Activated T-helper 1 cell treated with anti-CD3 and anti-CD28 coated beads, Interleukin-12 subunit alpha, Interleukin-12 subunit beta, Interleukin-2, Interleukin-4 antibody, amounts not matched to agents 30 ng/mL and 10 ng/mL and 1 ng/mL, durations not matched to agents 14 hours and 24 hours and 36 hours (primary cell): ENCODE measurements at regions not wholly inside any gene's neighbourhood (a gene's known extent, or its start where the extent isn't known, plus 50 kb on each side); places are given as distances from the start of the nearest gene placed in this dataset.

Experiments
- DNase-seq: peaks from one replicate; pipeline ENCODE4 v3.0.0; 2021; ENCODE audit warnings: low spot score
- H3K27ac Mint-ChIP-seq: one replicate; pipeline ENCODE4 v1.8.0; 2021; ENCODE audit warnings: mild to moderate bottlenecking, mixed read lengths
- H3K27me3 Mint-ChIP-seq: one replicate; pipeline ENCODE4 v1.8.0; 2022; ENCODE audit warnings: mild to moderate bottlenecking, moderate library complexity, mixed read lengths; ENCODE audit not compliant: insufficient read depth
- H3K36me3 Mint-ChIP-seq: one replicate; pipeline ENCODE4 v1.8.0; 2021; ENCODE audit warnings: low read depth, mixed read lengths
- H3K4me1 Mint-ChIP-seq: one replicate; pipeline ENCODE4 v1.8.0; 2021; ENCODE audit warnings: low read depth, mixed read lengths
- H3K4me3 Mint-ChIP-seq: one replicate; pipeline ENCODE4 v1.8.0; 2021; ENCODE audit warnings: mild to moderate bottlenecking, moderate library complexity, mixed read lengths
- H3K9me3 Mint-ChIP-seq: one replicate; pipeline ENCODE4 v1.8.0; 2021; ENCODE audit warnings: mixed read lengths
- intact Hi-C: fragments of 100-400 bp; cut with micrococcal nuclease; formaldehyde crosslinking; loops from one replicate; pipeline ENCODE4 v1.15.1; 2024

GRCh38 chr17:36793976-36794375 lies 143.3 kb upstream of the LHX1 start:
- intact Hi-C loops: no loop called here
- Mint-ChIP-seq H3K27me3 (peaks cover 11% of the 10 kb centered on the region), H3K36me3 (no peaks in the 10 kb centered on the region), H3K4me3 (no peak overlapping the region), H3K27ac (no peak overlapping the region), H3K9me3 (no peaks in the 10 kb centered on the region), H3K4me1 (no peaks in the 10 kb centered on the region)
- DNase-seq: no peak

- intact Hi-C loops: loop anchor here (5.0 kb wide), 1 partner anchor 130 kb away; the partner anchor contains the start of gene LHX1
- no peak overlapping the region for H3K4me3 Mint-ChIP-seq
- H3K9me3 Mint-ChIP-seq: no peaks in the 10 kb centered on the region
- no peaks in the 10 kb centered on the region for H3K4me1 Mint-ChIP-seq
- H3K27ac Mint-ChIP-seq: no peak overlapping the region
- no peaks in the 10 kb centered on the region for H3K36me3 Mint-ChIP-seq
- H3K27me3 Mint-ChIP-seq: peaks cover 56% of the 10 kb centered on the region
- no peak for DNase-seq
These were observed 129.6 kb upstream of the LHX1 start for GRCh38 chr17:36807496-36808179.

DNA sequence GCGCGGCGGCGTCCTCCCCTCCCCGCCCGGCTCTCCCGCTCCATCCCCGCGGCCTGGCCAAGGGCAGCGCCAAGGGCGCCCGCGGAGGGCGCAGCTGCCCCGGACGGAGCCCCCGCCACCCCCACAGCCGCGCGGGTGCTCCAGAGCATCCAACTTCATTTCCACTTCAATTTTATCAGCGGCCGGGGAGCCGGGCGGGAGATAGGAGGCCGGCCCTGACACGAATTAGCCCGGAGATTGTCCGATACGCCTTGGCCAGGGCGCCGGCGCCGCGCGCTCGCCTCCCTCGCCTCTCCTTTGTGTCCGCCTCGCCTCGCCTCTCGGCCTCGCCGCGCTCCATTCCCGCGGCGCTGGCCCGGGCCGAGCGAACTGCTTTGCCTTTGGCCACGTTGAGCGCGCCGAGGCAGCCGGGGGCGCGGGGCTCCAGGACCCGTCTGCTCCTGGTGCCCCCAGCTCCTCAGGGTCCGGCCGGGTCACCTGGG lies 129.1 kb upstream of the LHX1 start:
- H3K27me3 Mint-ChIP-seq: peaks cover 54% of the 10 kb centered on the region
- intact Hi-C loops: loop anchor here (5.0 kb wide), 1 partner anchor 129 kb away; the partner anchor contains the start of gene LHX1
- no peaks in the 10 kb centered on the region for H3K9me3 Mint-ChIP-seq
- no peak for DNase-seq
- H3K36me3 Mint-ChIP-seq: no peaks in the 10 kb centered on the region
- H3K27ac Mint-ChIP-seq: no peak overlapping the region
- H3K4me3 Mint-ChIP-seq: no peak overlapping the region
- no peaks in the 10 kb centered on the region for H3K4me1 Mint-ChIP-seq

- Mint-ChIP-seq H3K4me3 (no peak overlapping the region), H3K27ac (no peak overlapping the region), H3K4me1 (no peaks in the 10 kb centered on the region), H3K36me3 (no peaks in the 10 kb centered on the region), H3K27me3 (peaks cover 52% of the 10 kb centered on the region), H3K9me3 (no peaks in the 10 kb centered on the region)
- DNase-seq: no peak
- intact Hi-C loops: no loop called here
These were observed 124.5 kb upstream of the LHX1 start for GRCh38 chr17:36812762-36813161.

- no peaks in the 10 kb centered on the region for H3K9me3 Mint-ChIP-seq
- DNase-seq: no peak
- H3K4me3 Mint-ChIP-seq: no peak overlapping the region
- H3K36me3 Mint-ChIP-seq: no peaks in the 10 kb centered on the region
- no peak overlapping the region for H3K27ac Mint-ChIP-seq
- no peaks in the 10 kb centered on the region for H3K4me1 Mint-ChIP-seq
- intact Hi-C loops: no loop called here
- H3K27me3 Mint-ChIP-seq: peaks cover 52% of the 10 kb centered on the region
These were observed 123.9 kb upstream of the LHX1 start for GRCh38 chr17:36813357-36813756.

DNA sequence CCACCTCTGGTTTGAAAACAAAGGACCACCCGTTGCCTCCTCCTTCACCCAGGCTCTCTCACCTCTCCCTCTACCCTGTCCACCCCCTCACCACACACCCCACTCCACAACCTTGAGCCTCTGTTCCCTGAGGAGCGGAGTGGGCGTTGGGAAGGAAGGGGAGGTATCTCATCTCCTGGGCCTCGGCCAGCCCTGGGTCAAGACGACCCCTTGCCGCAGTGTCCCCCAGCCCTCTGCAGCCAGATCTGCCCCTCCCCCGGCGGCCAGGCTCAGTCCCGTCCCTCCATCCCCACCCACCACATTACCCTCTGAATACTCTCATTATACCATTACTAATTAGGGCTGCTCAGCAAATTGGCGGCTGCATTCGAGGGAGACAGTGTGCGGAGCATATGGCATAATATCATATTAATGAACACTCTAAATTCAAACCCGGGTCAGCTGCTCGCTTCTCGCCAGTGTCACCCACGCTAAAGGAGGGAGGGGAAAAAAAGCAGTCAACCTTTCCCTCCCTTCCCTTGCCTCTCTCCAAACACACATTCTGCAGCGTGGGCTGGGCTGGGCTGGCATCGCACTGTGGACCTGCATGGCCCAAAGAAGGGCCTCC lies 123.2 kb upstream of the LHX1 start:
- no peak for DNase-seq
- H3K36me3 Mint-ChIP-seq: no peaks in the 10 kb centered on the region
- no peaks in the 10 kb centered on the region for H3K4me1 Mint-ChIP-seq
- no peaks in the 10 kb centered on the region for H3K9me3 Mint-ChIP-seq
- H3K4me3 Mint-ChIP-seq: no peak overlapping the region
- H3K27ac Mint-ChIP-seq: no peak overlapping the region
- H3K27me3 Mint-ChIP-seq: peaks cover 48% of the 10 kb centered on the region
- intact Hi-C loops: no loop called here

DNA sequence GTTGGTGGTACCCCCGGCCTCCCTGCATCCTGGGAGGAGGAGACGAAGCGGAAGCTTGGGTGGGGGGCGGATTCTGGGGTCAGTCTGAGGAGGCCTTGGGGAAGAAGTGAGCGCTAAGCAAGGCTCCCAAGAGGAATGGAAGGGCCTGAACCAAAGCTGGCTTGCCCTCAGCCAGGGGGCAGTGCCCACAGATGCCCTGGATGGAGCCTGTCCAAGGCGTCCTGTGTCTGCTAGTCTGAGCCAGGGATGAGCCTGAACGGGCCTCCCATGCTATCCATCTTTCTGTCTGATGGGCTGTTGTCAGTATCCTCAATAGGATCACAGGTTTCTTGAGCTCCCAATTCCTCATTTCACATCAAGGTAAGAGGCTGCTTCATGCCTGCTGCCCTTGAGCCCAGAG lies 122.3 kb upstream of the LHX1 start:
- DNase-seq: no peak
- Mint-ChIP-seq H3K4me1 (no peaks in the 10 kb centered on the region), H3K4me3 (no peak overlapping the region), H3K36me3 (no peaks in the 10 kb centered on the region), H3K9me3 (no peaks in the 10 kb centered on the region), H3K27ac (no peak overlapping the region), H3K27me3 (peaks cover 39% of the 10 kb centered on the region)
- intact Hi-C loops: no loop called here

DNA sequence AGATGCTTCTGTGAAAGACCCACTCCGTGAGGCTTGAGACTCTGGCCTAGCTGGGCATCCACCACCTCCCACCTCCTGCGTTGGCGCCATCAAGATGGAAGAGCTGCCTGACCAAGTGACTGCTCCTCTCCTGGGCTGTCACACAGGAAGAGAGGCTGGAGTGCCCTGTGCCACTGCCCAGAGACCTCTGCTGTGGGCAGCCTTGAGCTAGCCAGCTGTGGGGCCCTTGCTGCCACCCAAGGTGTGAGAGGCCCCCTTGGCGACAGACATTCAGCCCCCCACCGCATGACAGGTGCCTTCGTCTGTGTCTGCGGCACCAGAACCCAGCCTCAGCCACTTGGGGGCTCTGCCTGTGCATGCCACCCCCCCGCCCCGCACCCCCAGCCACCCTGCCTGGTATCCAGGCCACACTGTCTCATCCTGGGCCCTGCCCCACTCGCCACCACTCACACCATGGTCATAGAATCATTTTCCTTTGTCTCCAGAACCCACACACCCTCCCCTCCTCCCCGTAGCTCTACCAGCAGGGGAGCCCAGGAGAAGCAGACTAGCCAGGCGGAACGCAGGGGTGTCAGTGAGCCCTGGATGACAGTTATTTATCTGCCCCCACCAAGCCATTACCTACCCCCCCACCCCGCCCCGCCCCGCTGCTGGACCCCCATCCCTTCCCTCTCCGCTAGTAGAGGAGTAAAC lies 120.9 kb upstream of the LHX1 start:
- intact Hi-C loops: no loop called here
- Mint-ChIP-seq H3K4me3 (no peak overlapping the region), H3K27me3 (peaks cover 37% of the 10 kb centered on the region), H3K36me3 (no peaks in the 10 kb centered on the region), H3K27ac (no peak overlapping the region), H3K9me3 (no peaks in the 10 kb centered on the region), H3K4me1 (no peaks in the 10 kb centered on the region)
- no peak for DNase-seq

DNA sequence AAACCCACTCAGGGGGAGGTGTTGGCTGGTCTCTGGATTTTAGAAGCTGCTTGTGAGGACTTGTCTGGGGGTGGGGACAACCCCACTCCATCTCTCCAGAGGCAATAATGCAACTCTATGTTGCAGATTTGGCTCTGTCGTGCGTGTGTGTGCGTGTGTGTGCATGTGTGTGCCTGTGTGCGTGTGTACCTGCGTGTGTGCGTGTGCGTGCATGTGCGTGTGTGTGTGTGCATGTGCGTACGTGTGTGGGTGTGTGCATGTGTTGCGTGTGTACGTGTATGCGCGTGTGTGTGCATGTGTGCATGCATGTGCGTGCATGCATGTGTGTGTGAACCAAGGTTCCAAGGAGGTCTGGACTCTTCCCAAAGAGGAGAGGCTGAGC lies 120.4 kb upstream of the LHX1 start:
- H3K27ac Mint-ChIP-seq: no peak overlapping the region
- no peaks in the 10 kb centered on the region for H3K9me3 Mint-ChIP-seq
- DNase-seq: no peak
- intact Hi-C loops: no loop called here
- H3K4me3 Mint-ChIP-seq: no peak overlapping the region
- no peaks in the 10 kb centered on the region for H3K36me3 Mint-ChIP-seq
- H3K4me1 Mint-ChIP-seq: no peaks in the 10 kb centered on the region
- H3K27me3 Mint-ChIP-seq: peaks cover 32% of the 10 kb centered on the region

DNA sequence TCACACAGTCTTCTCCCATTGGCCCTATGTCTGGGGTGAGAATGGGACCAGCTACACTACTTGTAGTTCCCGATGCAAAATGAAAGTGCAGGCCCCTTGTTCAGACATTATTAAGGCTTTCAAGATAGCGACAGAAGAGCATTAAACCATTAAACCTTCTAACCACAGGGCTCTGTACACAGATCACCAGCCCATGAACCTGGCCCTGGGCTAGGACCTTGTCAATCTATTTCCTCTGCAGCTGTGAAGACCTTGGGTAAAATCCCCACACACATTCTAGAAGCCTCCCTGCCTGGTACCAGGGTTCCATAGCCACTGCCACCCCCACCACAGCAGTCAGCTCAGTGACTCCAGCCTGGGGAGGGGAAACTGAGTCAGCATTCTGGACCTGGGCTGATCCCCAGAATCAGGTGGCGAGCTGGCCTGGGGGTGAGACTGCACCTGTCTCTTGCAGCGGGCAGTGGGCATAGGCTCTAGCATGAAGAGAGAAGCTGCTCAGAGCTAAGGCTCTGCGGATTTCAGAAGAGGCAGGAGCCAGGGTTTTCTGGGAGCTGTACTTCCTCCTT lies 119.7 kb upstream of the LHX1 start:
- DNase-seq: no peak
- no peak overlapping the region for H3K27ac Mint-ChIP-seq
- H3K36me3 Mint-ChIP-seq: no peaks in the 10 kb centered on the region
- H3K4me1 Mint-ChIP-seq: no peaks in the 10 kb centered on the region
- intact Hi-C loops: no loop called here
- H3K9me3 Mint-ChIP-seq: no peaks in the 10 kb centered on the region
- H3K4me3 Mint-ChIP-seq: no peak overlapping the region
- H3K27me3 Mint-ChIP-seq: peaks cover 26% of the 10 kb centered on the region

DNA sequence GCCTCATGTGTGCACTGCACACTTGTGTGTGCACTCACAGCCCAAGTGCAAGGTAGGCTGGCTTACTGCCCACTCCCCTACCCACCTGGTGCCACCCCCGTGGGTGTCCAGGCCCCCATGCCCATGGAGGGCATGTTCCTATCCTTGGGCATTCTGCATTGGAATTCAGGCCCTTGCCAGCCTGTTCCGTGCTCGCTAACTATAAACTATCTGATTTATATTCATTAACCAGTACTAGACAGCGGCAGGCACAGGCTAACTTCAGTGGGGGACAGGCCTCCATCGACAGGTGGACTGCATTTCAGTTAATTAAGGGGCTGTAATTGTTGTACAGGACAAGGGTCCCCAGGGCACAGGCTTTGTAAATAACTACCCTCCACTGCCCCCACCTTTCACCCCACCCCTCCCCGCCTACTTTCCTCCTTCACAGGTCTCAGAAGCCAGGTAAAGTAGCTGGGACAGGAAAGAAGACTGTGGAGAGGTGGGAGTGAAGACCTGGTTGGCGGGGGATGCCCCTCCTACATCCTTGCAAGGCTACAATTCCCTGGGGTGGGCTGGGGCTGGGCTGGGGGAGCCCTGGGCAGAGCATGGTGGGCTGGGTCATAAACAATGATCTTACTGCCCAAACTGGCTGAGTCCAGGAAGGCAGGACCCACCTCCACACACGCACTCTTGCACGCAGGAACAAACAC lies 119.0 kb upstream of the LHX1 start:
- Mint-ChIP-seq H3K4me1 (no peaks in the 10 kb centered on the region), H3K4me3 (no peak overlapping the region), H3K9me3 (no peaks in the 10 kb centered on the region), H3K36me3 (no peaks in the 10 kb centered on the region), H3K27me3 (peaks cover 24% of the 10 kb centered on the region), H3K27ac (no peak overlapping the region)
- intact Hi-C loops: no loop called here
- no peak for DNase-seq

DNA sequence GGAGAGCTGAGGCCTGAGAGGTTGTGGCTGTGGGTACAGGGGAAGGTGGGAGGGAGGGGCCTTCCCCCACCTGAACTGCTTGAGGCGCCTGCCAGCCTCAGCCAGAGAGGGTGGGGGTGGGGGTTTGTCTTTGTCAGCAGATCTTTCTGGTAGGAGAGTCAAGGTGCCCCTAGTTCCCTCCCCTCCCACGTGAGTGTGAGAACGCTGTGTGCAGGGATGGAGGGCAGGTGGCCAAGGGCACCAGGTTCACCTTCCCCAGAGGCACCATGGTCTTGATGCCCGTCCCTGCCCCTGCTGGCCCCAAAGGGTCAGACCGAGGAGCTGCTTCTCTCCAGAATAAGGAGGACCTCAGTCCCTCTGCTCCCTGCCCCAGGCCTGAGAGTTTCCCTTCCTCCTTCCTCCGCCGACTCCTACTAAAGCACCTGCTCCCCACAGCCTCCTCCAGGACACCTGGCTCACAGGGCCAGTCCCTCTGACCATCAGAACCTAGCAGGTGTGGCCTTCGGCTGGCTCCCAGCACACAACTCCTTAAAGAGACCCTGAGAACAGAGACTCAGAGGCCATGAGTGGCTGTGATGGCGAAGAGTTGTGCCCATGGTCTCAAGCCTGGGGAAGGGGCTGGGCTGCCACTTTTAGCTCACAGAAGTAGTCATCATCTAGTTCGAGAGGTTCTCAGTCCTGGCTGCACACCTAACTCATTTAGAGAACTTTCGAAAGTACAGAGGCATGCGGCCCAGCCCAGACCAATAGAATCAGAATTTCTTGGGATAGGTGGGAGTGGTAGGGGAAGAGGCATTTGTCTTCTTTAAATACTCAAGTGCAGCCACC lies 113.2 kb upstream of the LHX1 start:
- no peaks in the 10 kb centered on the region for H3K36me3 Mint-ChIP-seq
- no peak for DNase-seq

More for the DNA sequence above, 113.2 kb upstream of the LHX1 start:
- Mint-ChIP-seq H3K27ac (no peak overlapping the region), H3K27me3 (peaks cover 25% of the 10 kb centered on the region), H3K4me1 (no peaks in the 10 kb centered on the region), H3K9me3 (no peaks in the 10 kb centered on the region), H3K4me3 (no peak overlapping the region)
- intact Hi-C loops: no loop called here
